ENCODE measurements at regions not wholly inside any gene's neighbourhood (a gene's known extent, or its start where the extent isn't known, plus 50 kb on each side); places are given as distances from the start of the nearest gene placed in this dataset.

DNA sequence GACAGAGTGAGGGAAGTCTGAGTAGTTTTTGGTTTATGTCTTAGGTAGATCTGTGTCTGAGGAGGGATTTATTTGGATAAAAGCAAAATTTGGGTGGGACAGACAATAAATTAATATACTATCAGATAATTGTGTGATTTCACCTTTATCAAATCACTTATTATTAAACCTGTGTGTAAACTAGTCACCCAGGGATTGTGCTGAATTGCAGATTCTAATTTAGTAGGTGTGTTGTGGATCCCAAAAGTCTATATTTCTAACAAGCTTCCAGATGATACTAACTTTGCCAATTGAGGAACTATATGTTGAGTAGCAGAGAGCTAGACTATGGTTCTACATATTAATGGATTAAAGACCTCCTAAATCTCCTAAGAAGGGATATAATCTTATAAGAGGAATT lies 978.5 kb upstream of the FBXO33 start:
- no peak overlapping the region for H3K4me2 ChIP-seq (ENCODE audit: low read length)
- no peak overlapping the region for H3K14ac ChIP-seq (ENCODE audit: low read length)
- H3K79me1 ChIP-seq (ENCODE audit: low read length) = no peaks in the 10 kb centered on the region
- no peak overlapping the region for H2BK5ac ChIP-seq (ENCODE audit: low read depth, low read length, poor library complexity)
- no peak overlapping the region for H3K23ac ChIP-seq (ENCODE audit: low read length)
- H4K91ac ChIP-seq (ENCODE audit: low read depth, low read length) = no peak overlapping the region
- no peaks in the 10 kb centered on the region for H3K4me1 ChIP-seq (ENCODE audit: control insufficient read depth in 1 of 2, insufficient read depth in 2 of 2, low read length in 2 of 2)
- H4K12ac ChIP-seq (ENCODE audit: low read depth, low read length) = no peak overlapping the region
- peaks cover 1 to 2% of the 10 kb centered on the region in 2 experiments for H3K36me3 ChIP-seq (ENCODE audit: control insufficient read depth in 1 of 2, insufficient read depth in 2 of 2, low read length in 2 of 2)
- no peak overlapping the region for H3K4ac ChIP-seq (ENCODE audit: low read depth, low read length)
- H3K9me3 ChIP-seq (ENCODE audit: insufficient read depth, low read depth, low read length) = peaks cover 5% of the 10 kb centered on the region
- H3K18ac ChIP-seq (ENCODE audit: low read length) = no peak overlapping the region
- H3K9ac ChIP-seq (ENCODE audit: low read length) = no peak overlapping the region
- no peak overlapping the region for H2AFZ ChIP-seq (ENCODE audit: insufficient read depth, low read length, poor library complexity)
- no peak overlapping the region for H3K4me3 ChIP-seq (ENCODE audit: low read depth, low read length)
- no peaks in the 10 kb centered on the region for H3K27me3 ChIP-seq (ENCODE audit: insufficient read depth, low read length)
- no peak for DNase-seq
- no peaks in the 10 kb centered on the region for H3K79me2 ChIP-seq (ENCODE audit: control insufficient read depth, insufficient read depth, low read length, poor library complexity)
- no peak overlapping the region for H3K27ac ChIP-seq (ENCODE audit: low read depth, low read length)
- no peak overlapping the region for H4K8ac ChIP-seq (ENCODE audit: low read depth, low read length)
- H2BK12ac ChIP-seq (ENCODE audit: low read length) = no peak overlapping the region
- no peak overlapping the region for H2BK120ac ChIP-seq (ENCODE audit: insufficient read depth, low read length, poor library complexity)
- no peak overlapping the region for H2AK5ac ChIP-seq (ENCODE audit: low read length)

DNA sequence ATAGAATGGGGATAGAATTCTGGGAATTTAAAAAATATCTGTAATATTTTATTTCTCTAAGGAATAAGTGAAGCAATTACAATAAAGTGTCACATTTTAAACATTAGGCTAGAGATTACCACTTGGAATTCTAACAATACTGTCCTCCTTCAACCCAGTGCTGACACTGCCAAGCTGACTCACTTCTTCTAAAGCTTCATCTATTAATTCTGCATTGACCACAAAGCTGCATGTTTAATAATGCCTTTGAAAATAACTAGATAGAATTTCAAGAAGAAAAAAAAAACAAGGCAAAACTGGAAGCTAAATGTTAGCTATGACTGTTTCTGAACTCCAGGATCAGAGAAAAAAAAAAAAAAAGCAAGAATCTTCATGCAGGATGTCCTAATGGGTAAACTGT lies 970.7 kb upstream of the FBXO33 start:
- H2BK120ac ChIP-seq (ENCODE audit: insufficient read depth, low read length, poor library complexity) = no peak overlapping the region
- no peak overlapping the region for H3K14ac ChIP-seq (ENCODE audit: low read length)
- H3K4ac ChIP-seq (ENCODE audit: low read depth, low read length) = no peak overlapping the region
- no peak overlapping the region for H3K18ac ChIP-seq (ENCODE audit: low read length)
- H3K9ac ChIP-seq (ENCODE audit: low read length) = no peak overlapping the region
- no peaks in the 10 kb centered on the region for H3K27me3 ChIP-seq (ENCODE audit: insufficient read depth, low read length)
- no peak overlapping the region for H3K23ac ChIP-seq (ENCODE audit: low read length)
- H4K12ac ChIP-seq (ENCODE audit: low read depth, low read length) = no peak overlapping the region
- peaks cover 1% of the 10 kb centered on the region for H3K9me3 ChIP-seq (ENCODE audit: insufficient read depth, low read depth, low read length)
- no peak for DNase-seq
- H3K79me2 ChIP-seq (ENCODE audit: control insufficient read depth, insufficient read depth, low read length, poor library complexity) = no peaks in the 10 kb centered on the region
- peaks cover under 1% of the 10 kb centered on the region in 2 experiments for H3K36me3 ChIP-seq (ENCODE audit: control insufficient read depth in 1 of 2, insufficient read depth in 2 of 2, low read length in 2 of 2)
- no peak overlapping the region for H3K27ac ChIP-seq (ENCODE audit: low read depth, low read length)
- no peak overlapping the region for H2AK5ac ChIP-seq (ENCODE audit: low read length)
- no peak overlapping the region for H4K91ac ChIP-seq (ENCODE audit: low read depth, low read length)
- H4K8ac ChIP-seq (ENCODE audit: low read depth, low read length) = no peak overlapping the region
- no peaks in the 10 kb centered on the region for H3K4me1 ChIP-seq (ENCODE audit: control insufficient read depth in 1 of 2, insufficient read depth in 2 of 2, low read length in 2 of 2)
- no peak overlapping the region for H2BK5ac ChIP-seq (ENCODE audit: low read depth, low read length, poor library complexity)
- H3K4me3 ChIP-seq (ENCODE audit: low read depth, low read length) = no peak overlapping the region
- H3K4me2 ChIP-seq (ENCODE audit: low read length) = no peak overlapping the region
- H2BK12ac ChIP-seq (ENCODE audit: low read length) = no peak overlapping the region
- H2AFZ ChIP-seq (ENCODE audit: insufficient read depth, low read length, poor library complexity) = no peak overlapping the region
- H3K79me1 ChIP-seq (ENCODE audit: low read length) = no peaks in the 10 kb centered on the region

DNA sequence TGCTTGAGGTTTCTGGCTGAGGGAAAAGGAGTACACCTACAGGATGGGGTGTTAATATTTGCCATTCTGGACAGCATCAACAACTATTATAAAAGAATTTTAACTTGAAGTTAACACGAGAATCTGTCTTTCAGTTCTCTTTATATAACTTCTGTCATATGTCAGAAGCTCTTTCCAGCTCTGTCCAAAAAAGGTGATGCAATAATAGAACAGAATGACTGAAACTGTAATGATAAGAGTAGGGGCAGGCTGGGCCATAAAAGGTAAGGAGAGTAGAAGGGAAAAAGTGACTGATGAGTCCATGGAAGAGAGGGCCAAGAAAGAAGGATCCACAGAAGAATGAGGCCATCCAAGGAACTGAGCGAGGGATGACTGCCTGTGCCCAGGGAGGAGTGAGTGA lies 966.7 kb upstream of the FBXO33 start:
- no peak for DNase-seq
- no peaks in the 10 kb centered on the region for H3K79me1 ChIP-seq (ENCODE audit: low read length)
- H3K18ac ChIP-seq (ENCODE audit: low read length) = no peak overlapping the region
- no peak overlapping the region for H4K91ac ChIP-seq (ENCODE audit: low read depth, low read length)
- no peak overlapping the region for H2BK120ac ChIP-seq (ENCODE audit: insufficient read depth, low read length, poor library complexity)
- H3K4me1 ChIP-seq (ENCODE audit: control insufficient read depth in 1 of 2, insufficient read depth in 2 of 2, low read length in 2 of 2) = no peaks in the 10 kb centered on the region
- H3K36me3 ChIP-seq (ENCODE audit: control insufficient read depth in 1 of 2, insufficient read depth in 2 of 2, low read length in 2 of 2) = no peaks in the 10 kb centered on the region
- H3K79me2 ChIP-seq (ENCODE audit: control insufficient read depth, insufficient read depth, low read length, poor library complexity) = no peaks in the 10 kb centered on the region
- H3K27ac ChIP-seq (ENCODE audit: low read depth, low read length) = no peak overlapping the region
- no peak overlapping the region for H2AK5ac ChIP-seq (ENCODE audit: low read length)
- H2BK12ac ChIP-seq (ENCODE audit: low read length) = no peak overlapping the region
- H3K9ac ChIP-seq (ENCODE audit: low read length) = no peak overlapping the region
- no peak overlapping the region for H3K14ac ChIP-seq (ENCODE audit: low read length)
- no peak overlapping the region for H3K4ac ChIP-seq (ENCODE audit: low read depth, low read length)
- H3K4me3 ChIP-seq (ENCODE audit: low read depth, low read length) = no peak overlapping the region
- H4K8ac ChIP-seq (ENCODE audit: low read depth, low read length) = no peak overlapping the region
- H3K23ac ChIP-seq (ENCODE audit: low read length) = no peak overlapping the region
- WGBS (ENCODE audit: extremely low coverage, insufficient coverage, insufficient read length) = no CpG with 5 or more reads among the region's 2 CpGs
- H3K4me2 ChIP-seq (ENCODE audit: low read length) = no peak overlapping the region
- no peaks in the 10 kb centered on the region for H3K27me3 ChIP-seq (ENCODE audit: insufficient read depth, low read length)
- H3K9me3 ChIP-seq (ENCODE audit: insufficient read depth, low read depth, low read length) = no peaks in the 10 kb centered on the region
- no peak overlapping the region for H2BK5ac ChIP-seq (ENCODE audit: low read depth, low read length, poor library complexity)
- no peak overlapping the region for H4K12ac ChIP-seq (ENCODE audit: low read depth, low read length)
- H2AFZ ChIP-seq (ENCODE audit: insufficient read depth, low read length, poor library complexity) = no peak overlapping the region

DNA sequence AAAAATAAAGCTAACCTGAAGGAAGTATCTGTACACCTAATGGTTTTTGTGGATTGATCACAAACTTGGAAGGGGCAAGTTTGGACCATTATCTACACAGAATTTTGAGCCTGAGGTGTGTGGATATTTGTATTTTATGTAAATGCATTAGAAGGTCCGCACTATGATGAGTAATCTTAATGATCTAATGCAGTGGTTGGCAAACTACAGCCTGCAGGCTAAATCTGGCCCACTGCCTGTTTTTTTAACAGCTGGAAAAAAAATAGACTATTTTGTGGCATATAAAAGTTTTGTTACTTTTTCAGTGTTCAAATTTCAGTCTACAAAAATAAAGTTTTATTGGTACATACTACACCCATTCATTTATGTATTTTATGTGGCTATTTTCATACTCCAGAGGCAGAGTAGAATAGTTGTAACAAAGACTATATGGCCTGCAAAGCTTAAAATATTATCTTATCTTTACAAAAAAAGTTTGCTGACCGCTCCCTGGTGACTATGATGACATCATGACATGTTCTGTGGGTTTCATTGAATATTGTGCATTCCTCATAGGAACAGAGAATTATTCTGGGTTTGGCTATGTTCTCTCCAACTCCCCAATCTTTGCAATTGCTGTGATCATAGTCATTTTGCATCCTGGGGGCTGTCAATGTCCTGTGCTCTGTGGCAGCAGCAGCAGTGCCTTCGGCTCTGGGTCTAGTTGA lies 962.6 kb upstream of the FBXO33 start:
- H3K27ac ChIP-seq (ENCODE audit: low read depth, low read length) = no peak overlapping the region
- no peaks in the 10 kb centered on the region for H3K4me1 ChIP-seq (ENCODE audit: control insufficient read depth in 1 of 2, insufficient read depth in 2 of 2, low read length in 2 of 2)
- no peak overlapping the region for H3K9ac ChIP-seq (ENCODE audit: low read length)
- no peak overlapping the region for H2BK120ac ChIP-seq (ENCODE audit: insufficient read depth, low read length, poor library complexity)
- no CpG with 5 or more reads among the region's 3 CpGs for WGBS (ENCODE audit: extremely low coverage, insufficient coverage, insufficient read length)
- no peak overlapping the region for H3K14ac ChIP-seq (ENCODE audit: low read length)
- no peak overlapping the region for H4K8ac ChIP-seq (ENCODE audit: low read depth, low read length)
- no peak for DNase-seq
- no peak overlapping the region for H2AFZ ChIP-seq (ENCODE audit: insufficient read depth, low read length, poor library complexity)
- H3K36me3 ChIP-seq (ENCODE audit: control insufficient read depth in 1 of 2, insufficient read depth in 2 of 2, low read length in 2 of 2) = no peaks in the 10 kb centered on the region
- no peak overlapping the region for H3K4me2 ChIP-seq (ENCODE audit: low read length)
- no peak overlapping the region for H2BK5ac ChIP-seq (ENCODE audit: low read depth, low read length, poor library complexity)
- H3K4ac ChIP-seq (ENCODE audit: low read depth, low read length) = no peak overlapping the region
- no peak overlapping the region for H4K12ac ChIP-seq (ENCODE audit: low read depth, low read length)
- no peaks in the 10 kb centered on the region for H3K79me1 ChIP-seq (ENCODE audit: low read length)
- H3K9me3 ChIP-seq (ENCODE audit: insufficient read depth, low read depth, low read length) = no peaks in the 10 kb centered on the region
- H4K91ac ChIP-seq (ENCODE audit: low read depth, low read length) = no peak overlapping the region
- H3K79me2 ChIP-seq (ENCODE audit: control insufficient read depth, insufficient read depth, low read length, poor library complexity) = no peaks in the 10 kb centered on the region
- no peak overlapping the region for H3K4me3 ChIP-seq (ENCODE audit: low read depth, low read length)
- H2AK5ac ChIP-seq (ENCODE audit: low read length) = no peak overlapping the region
- H3K23ac ChIP-seq (ENCODE audit: low read length) = no peak overlapping the region
- no peak overlapping the region for H2BK12ac ChIP-seq (ENCODE audit: low read length)
- H3K27me3 ChIP-seq (ENCODE audit: insufficient read depth, low read length) = no peaks in the 10 kb centered on the region
- H3K18ac ChIP-seq (ENCODE audit: low read length) = no peak overlapping the region

Data from trophoblast cell (in vitro differentiated cells and primary cell).